SK-N-SH (cell line): ENCODE measurements at regions not wholly inside any gene's neighbourhood (a gene's known extent, or its start where the extent isn't known, plus 50 kb on each side); places are given as distances from the start of the nearest gene placed in this dataset.
A peak's percentile ranks its signal among the peaks of the same experiment; 100 is the strongest.

Source experiments
- EP300 ChIP-seq, 2 experiments: IDR thresholded peaks; 2 replicates each; pipeline versions ENCODE4 v1.4.0 to v1.6.1; 2012; ENCODE audit warnings: borderline replicate concordance in 1 of 2, low read depth in 1 of 2, low read length in 1 of 2
- NFIC ChIP-seq: IDR thresholded peaks from 2 replicates; pipeline ENCODE4 v1.4.0; 2012; ENCODE audit warnings: borderline replicate concordance
- SIN3A ChIP-seq: IDR thresholded peaks from 2 replicates; pipeline ENCODE4 v1.6.1; 2012; ENCODE audit warnings: low read depth, mild to moderate bottlenecking, low read length, moderate library complexity, borderline replicate concordance
- YY1 ChIP-seq: IDR thresholded peaks from 2 replicates; pipeline ENCODE4 v1.4.0; 2012; ENCODE audit warnings: low read depth, mild to moderate bottlenecking
- TF ChIP-seq, protein P1 (sequence below): fragments of 200-600 bp; sonication (generic); IDR thresholded peaks from 2 replicates; pipeline ENCODE4 v1.6.1; 2017; ENCODE audit warnings: antibody characterized with exemption, mild to moderate bottlenecking, moderate library complexity
- TF ChIP-seq, protein P2 (sequence below): IDR thresholded peaks from 2 replicates; pipeline ENCODE4 v1.4.0; 2012; ENCODE audit warnings: low read depth

DNA sequence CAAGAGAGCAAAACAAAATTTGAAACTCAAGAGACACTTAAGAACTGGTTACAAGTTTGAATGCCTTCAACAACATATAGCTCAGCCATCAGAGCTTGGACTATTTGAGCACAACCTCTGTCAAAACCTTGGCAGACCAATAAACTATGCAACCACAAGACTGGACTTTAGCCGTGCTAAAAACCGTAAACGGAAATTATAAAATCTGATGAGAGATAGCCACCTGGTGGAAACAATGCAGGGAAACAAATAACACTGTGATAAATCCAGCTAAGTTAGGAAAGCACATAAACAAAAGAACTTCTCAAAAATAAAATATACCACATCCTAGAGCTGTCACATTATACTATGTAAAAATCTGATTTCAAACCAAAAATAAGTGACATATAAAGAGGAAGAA, 1074.2 kb upstream of the NOVA1 start:
- TF ChIP-seq NFIC (no peak), EP300 (IDR thresholded peaks at IDR 0.05; ENCODE audit: borderline replicate concordance in 1 of 2, low read depth in 1 of 2, low read length in 1 of 2) (no peak), SIN3A (no peak), YY1 (no peak)
- TF ChIP-seq, protein P1, sequence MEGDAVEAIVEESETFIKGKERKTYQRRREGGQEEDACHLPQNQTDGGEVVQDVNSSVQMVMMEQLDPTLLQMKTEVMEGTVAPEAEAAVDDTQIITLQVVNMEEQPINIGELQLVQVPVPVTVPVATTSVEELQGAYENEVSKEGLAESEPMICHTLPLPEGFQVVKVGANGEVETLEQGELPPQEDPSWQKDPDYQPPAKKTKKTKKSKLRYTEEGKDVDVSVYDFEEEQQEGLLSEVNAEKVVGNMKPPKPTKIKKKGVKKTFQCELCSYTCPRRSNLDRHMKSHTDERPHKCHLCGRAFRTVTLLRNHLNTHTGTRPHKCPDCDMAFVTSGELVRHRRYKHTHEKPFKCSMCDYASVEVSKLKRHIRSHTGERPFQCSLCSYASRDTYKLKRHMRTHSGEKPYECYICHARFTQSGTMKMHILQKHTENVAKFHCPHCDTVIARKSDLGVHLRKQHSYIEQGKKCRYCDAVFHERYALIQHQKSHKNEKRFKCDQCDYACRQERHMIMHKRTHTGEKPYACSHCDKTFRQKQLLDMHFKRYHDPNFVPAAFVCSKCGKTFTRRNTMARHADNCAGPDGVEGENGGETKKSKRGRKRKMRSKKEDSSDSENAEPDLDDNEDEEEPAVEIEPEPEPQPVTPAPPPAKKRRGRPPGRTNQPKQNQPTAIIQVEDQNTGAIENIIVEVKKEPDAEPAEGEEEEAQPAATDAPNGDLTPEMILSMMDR = peak; percentile 54
- TF ChIP-seq, protein P2, sequence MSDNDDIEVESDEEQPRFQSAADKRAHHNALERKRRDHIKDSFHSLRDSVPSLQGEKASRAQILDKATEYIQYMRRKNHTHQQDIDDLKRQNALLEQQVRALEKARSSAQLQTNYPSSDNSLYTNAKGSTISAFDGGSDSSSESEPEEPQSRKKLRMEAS = no peak
